H4 (cell line): ENCODE measurements at regions not wholly inside any gene's neighbourhood (a gene's known extent, or its start where the extent isn't known, plus 50 kb on each side); places are given as distances from the start of the nearest gene placed in this dataset.
A peak's percentile ranks its signal among the peaks of the same experiment; 100 is the strongest.
"Not testable (repeated sequence)": the region's sequence is repeated elsewhere in the genome, so short reads cannot be mapped to it uniquely, and the experiment has no call there.

Source experiments
- DNase-seq: peaks from one replicate; pipeline ENCODE4 v3.0.0-alpha.2; 2015; ENCODE audit warnings: low spot score

GRCh38 chr4:84379917-84380641 is 119.0 kb downstream of the NKX6-1 start:
- DNase-seq, result peak; percentile 58

GRCh38 chr4:84378983-84379382 is 120.1 kb downstream of the NKX6-1 start:
- no peak for DNase-seq

GRCh38 chr4:84378356-84378755 is 120.7 kb downstream of the NKX6-1 start:
- DNase-seq, result no peak

- DNase-seq, result no peak
Observed at GRCh38 chr4:84366907-84367306, 132.2 kb downstream of the NKX6-1 start.

- DNase-seq, result peak; percentile 19
Observed at GRCh38 chr4:84366161-84366560, 132.9 kb downstream of the NKX6-1 start.

- no peak for DNase-seq
Observed at GRCh38 chr4:84362896-84363655, 136.0 kb downstream of the NKX6-1 start.

- DNase-seq, result no peak
Observed at GRCh38 chr4:84342161-84342560, 156.9 kb downstream of the NKX6-1 start.

GRCh38 chr4:84341559-84341958 is 157.5 kb downstream of the NKX6-1 start:
- no peak for DNase-seq

GRCh38 chr4:84338367-84338766 is 160.7 kb downstream of the NKX6-1 start:
- no peak for DNase-seq

- no peak for DNase-seq
Observed at GRCh38 chr4:84336964-84337705, 162.0 kb downstream of the NKX6-1 start.

- DNase-seq, result no peak
Observed at GRCh38 chr4:84327526-84327925, 171.6 kb downstream of the NKX6-1 start.

GRCh38 chr4:84325625-84326024 is 173.5 kb downstream of the NKX6-1 start:
- DNase-seq, result no peak

GRCh38 chr4:84324303-84325245 is 174.5 kb downstream of the NKX6-1 start:
- no peak for DNase-seq

- DNase-seq, result peak; percentile 64
Observed at GRCh38 chr4:84319124-84319523, 180.0 kb downstream of the NKX6-1 start.

- no peak for DNase-seq
Observed at GRCh38 chr4:84317513-84317912, 181.6 kb downstream of the NKX6-1 start.

GRCh38 chr4:84312426-84313012 is 186.6 kb downstream of the NKX6-1 start:
- DNase-seq, result no peak

GRCh38 chr4:84309191-84309590 is 189.9 kb downstream of the NKX6-1 start:
- DNase-seq, result no peak

GRCh38 chr4:84298719-84299254 is 200.3 kb downstream of the NKX6-1 start:
- DNase-seq, result not testable (repeated sequence)

- DNase-seq, result no peak
Observed at GRCh38 chr4:84298023-84298718, 200.9 kb downstream of the NKX6-1 start.

- no peak for DNase-seq
Observed at GRCh38 chr4:84291969-84292368, 207.1 kb downstream of the NKX6-1 start.
